ENCODE measurements at regions not wholly inside any gene's neighbourhood (a gene's known extent, or its start where the extent isn't known, plus 50 kb on each side); places are given as distances from the start of the nearest gene placed in this dataset.

GRCh38 chr7:115249080-115249479 lies 327.2 kb downstream of the MDFIC start:
- no peak overlapping the region for H3K27ac ChIP-seq (ENCODE audit: low read depth, low read length)
- no peaks in the 10 kb centered on the region for H3K36me3 ChIP-seq (ENCODE audit: control insufficient read depth in 1 of 2, insufficient read depth in 2 of 2, low read length in 2 of 2)
- peaks cover 0 to 4% of the 10 kb centered on the region in 2 donors for H3K9me3 ChIP-seq (ENCODE audit: control insufficient read depth in 1 of 2, low read length in 2 of 2)
- no peak overlapping the region for H3K9ac ChIP-seq (ENCODE audit: low read depth in 1 of 2, low read length in 2 of 2)
- H3K4me3 ChIP-seq (ENCODE audit: low read depth in 1 of 2, low read length in 2 of 2) = no peak overlapping the region
- no peaks in the 10 kb centered on the region for H3K4me1 ChIP-seq (ENCODE audit: control insufficient read depth in 1 of 2, insufficient read depth in 2 of 2, low read length in 2 of 2)
- H3K27me3 ChIP-seq (ENCODE audit: control insufficient read depth in 1 of 2, insufficient read depth in 2 of 2, low read length in 2 of 2) = no peaks in the 10 kb centered on the region

- peaks cover 0 to 4% of the 10 kb centered on the region in 2 donors for H3K9me3 ChIP-seq (ENCODE audit: control insufficient read depth in 1 of 2, low read length in 2 of 2)
- H3K27ac ChIP-seq (ENCODE audit: low read depth, low read length) = no peak overlapping the region
- H3K4me3 ChIP-seq (ENCODE audit: low read depth in 1 of 2, low read length in 2 of 2) = no peak overlapping the region
- H3K27me3 ChIP-seq (ENCODE audit: control insufficient read depth in 1 of 2, insufficient read depth in 2 of 2, low read length in 2 of 2) = no peaks in the 10 kb centered on the region
- no peak overlapping the region for H3K9ac ChIP-seq (ENCODE audit: low read depth in 1 of 2, low read length in 2 of 2)
- no peaks in the 10 kb centered on the region for H3K36me3 ChIP-seq (ENCODE audit: control insufficient read depth in 1 of 2, insufficient read depth in 2 of 2, low read length in 2 of 2)
- no peaks in the 10 kb centered on the region for H3K4me1 ChIP-seq (ENCODE audit: control insufficient read depth in 1 of 2, insufficient read depth in 2 of 2, low read length in 2 of 2)
Observed at GRCh38 chr7:115241151-115241550, 319.3 kb downstream of the MDFIC start.

GRCh38 chr7:115240242-115240641 lies 318.3 kb downstream of the MDFIC start:
- Histone ChIP-seq H3K9ac (ENCODE audit: low read depth in 1 of 2, low read length in 2 of 2) (no peak overlapping the region), H3K9me3 (ENCODE audit: control insufficient read depth in 1 of 2, low read length in 2 of 2) (no peaks in the 10 kb centered on the region), H3K4me3 (ENCODE audit: low read depth in 1 of 2, low read length in 2 of 2) (no peak overlapping the region), H3K4me1 (ENCODE audit: control insufficient read depth in 1 of 2, insufficient read depth in 2 of 2, low read length in 2 of 2) (no peaks in the 10 kb centered on the region), H3K27me3 (ENCODE audit: control insufficient read depth in 1 of 2, insufficient read depth in 2 of 2, low read length in 2 of 2) (no peaks in the 10 kb centered on the region), H3K36me3 (ENCODE audit: control insufficient read depth in 1 of 2, insufficient read depth in 2 of 2, low read length in 2 of 2) (no peaks in the 10 kb centered on the region), H3K27ac (ENCODE audit: low read depth, low read length) (no peak overlapping the region)

GRCh38 chr7:115235075-115235474 lies 313.2 kb downstream of the MDFIC start:
- H3K27ac ChIP-seq (ENCODE audit: low read depth, low read length) = no peak overlapping the region
- H3K9me3 ChIP-seq (ENCODE audit: control insufficient read depth in 1 of 2, low read length in 2 of 2) = no peaks in the 10 kb centered on the region
- H3K4me3 ChIP-seq (ENCODE audit: low read depth in 1 of 2, low read length in 2 of 2) = no peak overlapping the region
- no peak overlapping the region for H3K9ac ChIP-seq (ENCODE audit: low read depth in 1 of 2, low read length in 2 of 2)
- H3K36me3 ChIP-seq (ENCODE audit: control insufficient read depth in 1 of 2, insufficient read depth in 2 of 2, low read length in 2 of 2) = no peaks in the 10 kb centered on the region
- H3K4me1 ChIP-seq (ENCODE audit: control insufficient read depth in 1 of 2, insufficient read depth in 2 of 2, low read length in 2 of 2) = no peaks in the 10 kb centered on the region
- H3K27me3 ChIP-seq (ENCODE audit: control insufficient read depth in 1 of 2, insufficient read depth in 2 of 2, low read length in 2 of 2) = no peaks in the 10 kb centered on the region

GRCh38 chr7:115233809-115234208 lies 311.9 kb downstream of the MDFIC start:
- Histone ChIP-seq H3K4me1 (ENCODE audit: control insufficient read depth in 1 of 2, insufficient read depth in 2 of 2, low read length in 2 of 2) (no peaks in the 10 kb centered on the region), H3K9ac (ENCODE audit: low read depth in 1 of 2, low read length in 2 of 2) (no peak overlapping the region), H3K9me3 (ENCODE audit: control insufficient read depth in 1 of 2, low read length in 2 of 2) (no peaks in the 10 kb centered on the region), H3K27me3 (ENCODE audit: control insufficient read depth in 1 of 2, insufficient read depth in 2 of 2, low read length in 2 of 2) (no peaks in the 10 kb centered on the region), H3K4me3 (ENCODE audit: low read depth in 1 of 2, low read length in 2 of 2) (no peak overlapping the region), H3K27ac (ENCODE audit: low read depth, low read length) (no peak overlapping the region), H3K36me3 (ENCODE audit: control insufficient read depth in 1 of 2, insufficient read depth in 2 of 2, low read length in 2 of 2) (no peaks in the 10 kb centered on the region)

GRCh38 chr7:115232041-115232440 lies 310.1 kb downstream of the MDFIC start:
- no peak overlapping the region for H3K4me3 ChIP-seq (ENCODE audit: low read depth in 1 of 2, low read length in 2 of 2)
- H3K36me3 ChIP-seq (ENCODE audit: control insufficient read depth in 1 of 2, insufficient read depth in 2 of 2, low read length in 2 of 2) = no peaks in the 10 kb centered on the region
- H3K27ac ChIP-seq (ENCODE audit: low read depth, low read length) = no peak overlapping the region
- H3K4me1 ChIP-seq (ENCODE audit: control insufficient read depth in 1 of 2, insufficient read depth in 2 of 2, low read length in 2 of 2) = no peaks in the 10 kb centered on the region
- no peaks in the 10 kb centered on the region for H3K9me3 ChIP-seq (ENCODE audit: control insufficient read depth in 1 of 2, low read length in 2 of 2)
- no peak overlapping the region for H3K9ac ChIP-seq (ENCODE audit: low read depth in 1 of 2, low read length in 2 of 2)
- no peaks in the 10 kb centered on the region for H3K27me3 ChIP-seq (ENCODE audit: control insufficient read depth in 1 of 2, insufficient read depth in 2 of 2, low read length in 2 of 2)

- Histone ChIP-seq H3K36me3 (ENCODE audit: control insufficient read depth in 1 of 2, insufficient read depth in 2 of 2, low read length in 2 of 2) (no peaks in the 10 kb centered on the region), H3K4me1 (ENCODE audit: control insufficient read depth in 1 of 2, insufficient read depth in 2 of 2, low read length in 2 of 2) (no peaks in the 10 kb centered on the region), H3K27ac (ENCODE audit: low read depth, low read length) (no peak overlapping the region), H3K9me3 (ENCODE audit: control insufficient read depth in 1 of 2, low read length in 2 of 2) (no peaks in the 10 kb centered on the region), H3K4me3 (ENCODE audit: low read depth in 1 of 2, low read length in 2 of 2) (no peak overlapping the region), H3K9ac (ENCODE audit: low read depth in 1 of 2, low read length in 2 of 2) (no peak overlapping the region), H3K27me3 (ENCODE audit: control insufficient read depth in 1 of 2, insufficient read depth in 2 of 2, low read length in 2 of 2) (no peaks in the 10 kb centered on the region)
Observed at GRCh38 chr7:115230882-115231571, 309.1 kb downstream of the MDFIC start.

GRCh38 chr7:115229401-115230105 lies 307.7 kb downstream of the MDFIC start:
- Histone ChIP-seq H3K36me3 (ENCODE audit: control insufficient read depth in 1 of 2, insufficient read depth in 2 of 2, low read length in 2 of 2) (no peaks in the 10 kb centered on the region), H3K27ac (ENCODE audit: low read depth, low read length) (no peak overlapping the region), H3K9me3 (ENCODE audit: control insufficient read depth in 1 of 2, low read length in 2 of 2) (no peaks in the 10 kb centered on the region), H3K9ac (ENCODE audit: low read depth in 1 of 2, low read length in 2 of 2) (no peak overlapping the region), H3K27me3 (ENCODE audit: control insufficient read depth in 1 of 2, insufficient read depth in 2 of 2, low read length in 2 of 2) (no peaks in the 10 kb centered on the region), H3K4me3 (ENCODE audit: low read depth in 1 of 2, low read length in 2 of 2) (no peak overlapping the region), H3K4me1 (ENCODE audit: control insufficient read depth in 1 of 2, insufficient read depth in 2 of 2, low read length in 2 of 2) (no peaks in the 10 kb centered on the region)

GRCh38 chr7:115227473-115228235 lies 305.8 kb downstream of the MDFIC start:
- no peak overlapping the region for H3K9ac ChIP-seq (ENCODE audit: low read depth in 1 of 2, low read length in 2 of 2)
- H3K36me3 ChIP-seq (ENCODE audit: control insufficient read depth in 1 of 2, insufficient read depth in 2 of 2, low read length in 2 of 2) = no peaks in the 10 kb centered on the region
- no peak overlapping the region for H3K4me3 ChIP-seq (ENCODE audit: low read depth in 1 of 2, low read length in 2 of 2)
- H3K9me3 ChIP-seq (ENCODE audit: control insufficient read depth in 1 of 2, low read length in 2 of 2) = no peaks in the 10 kb centered on the region
- no peaks in the 10 kb centered on the region for H3K27me3 ChIP-seq (ENCODE audit: control insufficient read depth in 1 of 2, insufficient read depth in 2 of 2, low read length in 2 of 2)
- no peaks in the 10 kb centered on the region for H3K4me1 ChIP-seq (ENCODE audit: control insufficient read depth in 1 of 2, insufficient read depth in 2 of 2, low read length in 2 of 2)
- no peak overlapping the region for H3K27ac ChIP-seq (ENCODE audit: low read depth, low read length)

- Histone ChIP-seq H3K4me1 (ENCODE audit: control insufficient read depth in 1 of 2, insufficient read depth in 2 of 2, low read length in 2 of 2) (no peaks in the 10 kb centered on the region), H3K36me3 (ENCODE audit: control insufficient read depth in 1 of 2, insufficient read depth in 2 of 2, low read length in 2 of 2) (no peaks in the 10 kb centered on the region), H3K4me3 (ENCODE audit: low read depth in 1 of 2, low read length in 2 of 2) (no peak overlapping the region), H3K9ac (ENCODE audit: low read depth in 1 of 2, low read length in 2 of 2) (no peak overlapping the region), H3K27ac (ENCODE audit: low read depth, low read length) (no peak overlapping the region), H3K27me3 (ENCODE audit: control insufficient read depth in 1 of 2, insufficient read depth in 2 of 2, low read length in 2 of 2) (no peaks in the 10 kb centered on the region), H3K9me3 (ENCODE audit: control insufficient read depth in 1 of 2, low read length in 2 of 2) (no peaks in the 10 kb centered on the region)
Observed at GRCh38 chr7:115226410-115226809, 304.5 kb downstream of the MDFIC start.
